Trophoblast cell (in vitro differentiated cells and primary cell): ENCODE measurements at regions not wholly inside any gene's neighbourhood (a gene's known extent, or its start where the extent isn't known, plus 50 kb on each side); places are given as distances from the start of the nearest gene placed in this dataset.
"Not testable (repeated sequence)": the region's sequence is repeated elsewhere in the genome, so short reads cannot be mapped to it uniquely, and the experiment has no call there.

ENCODE experiments used
- DNase-seq, 2 donors: peaks; one replicate each; pipeline ENCODE4 v3.0.0-alpha.2; 2016
- H2AFZ ChIP-seq: 2 replicates; pipeline ENCODE4 v1.6.1; 2013; ENCODE audit warnings: low read length, moderate library complexity, mild to moderate bottlenecking; ENCODE audit not compliant: insufficient read depth, poor library complexity
- H2AK5ac ChIP-seq: 2 replicates; pipeline ENCODE4 v1.6.1; 2013; ENCODE audit warnings: mild to moderate bottlenecking, low read length
- H2BK120ac ChIP-seq: 2 replicates; pipeline ENCODE4 v1.6.1; 2013; ENCODE audit warnings: low read length, mild to moderate bottlenecking, moderate library complexity; ENCODE audit not compliant: insufficient read depth, poor library complexity
- H2BK12ac ChIP-seq: 2 replicates; pipeline ENCODE4 v1.6.1; 2013; ENCODE audit warnings: mild to moderate bottlenecking, low read length, moderate library complexity
- H2BK5ac ChIP-seq: 2 replicates; pipeline ENCODE4 v1.6.1; 2013; ENCODE audit warnings: low read length, low read depth, moderate library complexity, mild to moderate bottlenecking; ENCODE audit not compliant: poor library complexity
- H3K14ac ChIP-seq: 2 replicates; pipeline ENCODE4 v1.6.1; 2013; ENCODE audit warnings: mild to moderate bottlenecking, low read length
- H3K18ac ChIP-seq: 2 replicates; pipeline ENCODE4 v1.6.1; 2013; ENCODE audit warnings: mild to moderate bottlenecking, low read length
- H3K23ac ChIP-seq: 2 replicates; pipeline ENCODE4 v1.6.1; 2013; ENCODE audit warnings: low read length
- H3K27ac ChIP-seq: 2 replicates; pipeline ENCODE4 v1.5.1; 2013; ENCODE audit warnings: low read depth, mild to moderate bottlenecking, inconsistent platforms, low read length, moderate library complexity
- H3K27me3 ChIP-seq: 2 replicates; pipeline ENCODE4 v1.6.1; 2013; ENCODE audit warnings: inconsistent platforms, mild to moderate bottlenecking, low read length, moderate library complexity; ENCODE audit not compliant: insufficient read depth
- H3K36me3 ChIP-seq, 2 experiments: 1 replicate in 1 of 2; 2 replicates in 1 of 2; pipeline ENCODE4 v1.6.1; 2013; ENCODE audit warnings: low read length in 2 of 2, mild to moderate bottlenecking in 2 of 2, moderate library complexity in 1 of 2; ENCODE audit not compliant: insufficient read depth in 2 of 2, control insufficient read depth in 1 of 2
- H3K4ac ChIP-seq: 2 replicates; pipeline ENCODE4 v1.6.1; 2013; ENCODE audit warnings: low read depth, mild to moderate bottlenecking, low read length, moderate library complexity
- H3K4me1 ChIP-seq, 2 experiments: 1 replicate in 1 of 2; 2 replicates in 1 of 2; pipeline ENCODE4 v1.6.1; 2013; ENCODE audit warnings: low read length in 2 of 2, mild to moderate bottlenecking in 2 of 2, moderate library complexity in 1 of 2; ENCODE audit not compliant: insufficient read depth in 2 of 2, control insufficient read depth in 1 of 2
- H3K4me2 ChIP-seq: 2 replicates; pipeline ENCODE4 v1.6.1; 2013; ENCODE audit warnings: inconsistent platforms, mild to moderate bottlenecking, low read length, moderate library complexity
- H3K4me3 ChIP-seq: 2 replicates; pipeline ENCODE4 v1.5.1; 2013; ENCODE audit warnings: mild to moderate bottlenecking, low read depth, low read length, inconsistent platforms
- H3K79me1 ChIP-seq: one replicate; pipeline ENCODE4 v1.6.1; 2013; ENCODE audit warnings: low read length
- H3K79me2 ChIP-seq: 2 replicates; pipeline ENCODE4 v1.6.1; 2013; ENCODE audit warnings: low read length, mild to moderate bottlenecking; ENCODE audit not compliant: control insufficient read depth, insufficient read depth, poor library complexity
- H3K9ac ChIP-seq: 2 replicates; pipeline ENCODE4 v1.6.1; 2013; ENCODE audit warnings: mild to moderate bottlenecking, low read length
- H3K9me3 ChIP-seq: 2 replicates; pipeline ENCODE4 v1.6.1; 2013; ENCODE audit warnings: low read depth, mild to moderate bottlenecking, control low read depth, inconsistent platforms, low read length; ENCODE audit not compliant: insufficient read depth
- H4K12ac ChIP-seq: 2 replicates; pipeline ENCODE4 v1.6.1; 2013; ENCODE audit warnings: low read depth, mild to moderate bottlenecking, low read length, moderate library complexity
- H4K8ac ChIP-seq: 2 replicates; pipeline ENCODE4 v1.6.1; 2013; ENCODE audit warnings: low read depth, mild to moderate bottlenecking, low read length, moderate library complexity
- H4K91ac ChIP-seq: one replicate; pipeline ENCODE4 v1.6.1; 2013; ENCODE audit warnings: low read depth, mild to moderate bottlenecking, low read length, moderate library complexity
- WGBS: extraction: QIAGEN DNeasy Blood & Tissue Kit; methylation state at CpG from one replicate; pipeline ENCODE4 v1.1.7; 2013; ENCODE audit warnings: missing lambda C conversion rate; ENCODE audit not compliant: insufficient read length, insufficient coverage; ENCODE audit errors: extremely low coverage; 5-methylcytosine and 5-hydroxymethylcytosine counted together

DNA sequence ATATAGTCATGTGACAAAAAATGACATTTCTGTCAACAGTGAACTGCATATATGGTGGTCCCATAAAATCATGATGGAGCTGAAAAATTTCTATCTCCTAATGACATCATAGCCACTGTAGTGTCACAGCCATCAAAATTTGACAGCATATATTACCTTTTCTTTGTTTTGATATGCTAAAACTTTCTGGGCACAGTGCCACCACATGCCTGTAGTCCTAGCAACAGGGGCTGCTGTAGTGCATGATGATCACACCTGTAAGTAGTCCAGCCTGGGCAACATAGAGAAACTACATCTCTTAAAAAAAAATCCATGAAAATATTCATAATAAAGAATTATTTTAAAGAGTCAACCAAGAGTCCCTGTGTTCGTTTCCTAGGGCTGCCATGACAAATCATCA is 155.5 kb upstream of the SERTAD2 start:
- H3K23ac ChIP-seq = no peak overlapping the region

GRCh38 chr2:64812285-64812684 is 158.6 kb upstream of the SERTAD2 start:
- no peak overlapping the region for H2AFZ ChIP-seq
- H2BK5ac ChIP-seq = no peak overlapping the region
- no peak overlapping the region for H4K91ac ChIP-seq
- H3K27me3 ChIP-seq = no peaks in the 10 kb centered on the region
- no peak overlapping the region for H2AK5ac ChIP-seq
- H3K9ac ChIP-seq = no peak overlapping the region
- H3K79me1 ChIP-seq = peaks cover 1% of the 10 kb centered on the region
- H3K4me1 ChIP-seq = peaks cover 3 to 4% of the 10 kb centered on the region in 2 experiments
- H3K14ac ChIP-seq = no peak overlapping the region
- H4K8ac ChIP-seq = no peak overlapping the region
- no peak overlapping the region for H4K12ac ChIP-seq
- H3K36me3 ChIP-seq = no peaks in the 10 kb centered on the region
- no peak overlapping the region for H2BK12ac ChIP-seq
- H3K18ac ChIP-seq = no peak overlapping the region
- no peak overlapping the region for H3K4ac ChIP-seq
- H3K9me3 ChIP-seq = no peaks in the 10 kb centered on the region
- H3K4me2 ChIP-seq = no peak overlapping the region
- H3K23ac ChIP-seq = no peak overlapping the region
- no peak overlapping the region for H2BK120ac ChIP-seq
- H3K4me3 ChIP-seq = no peak overlapping the region
- no peak for DNase-seq
- no peaks in the 10 kb centered on the region for H3K79me2 ChIP-seq
- WGBS = no CpG with 5 or more reads among the region's 4 CpGs
- no peak overlapping the region for H3K27ac ChIP-seq

More for the DNA sequence above, 155.5 kb upstream of the SERTAD2 start:
- Histone ChIP-seq H2AFZ (no peak overlapping the region), H3K4me2 (no peak overlapping the region), H3K4me1 (peaks cover 2 to 7% of the 10 kb centered on the region in 2 experiments), H2AK5ac (no peak overlapping the region), H2BK5ac (no peak overlapping the region), H3K9ac (no peak overlapping the region), H3K4ac (no peak overlapping the region), H3K79me2 (no peaks in the 10 kb centered on the region), H2BK12ac (no peak overlapping the region), H3K9me3 (no peaks in the 10 kb centered on the region), H3K18ac (no peak overlapping the region), H3K36me3 (no peaks in the 10 kb centered on the region), H3K4me3 (no peak overlapping the region), H3K14ac (no peak overlapping the region), H2BK120ac (no peak overlapping the region), H3K79me1 (no peaks in the 10 kb centered on the region), H4K8ac (no peak overlapping the region), H4K91ac (no peak overlapping the region), H4K12ac (no peak overlapping the region), H3K27me3 (no peaks in the 10 kb centered on the region), H3K27ac (no peak overlapping the region)
- no peak for DNase-seq
- WGBS = no CpG with 5 or more reads among the region's 1 CpG

GRCh38 chr2:64814007-64814406 is 160.3 kb upstream of the SERTAD2 start:
- WGBS = no CpG with 5 or more reads among the region's 5 CpGs
- Histone ChIP-seq H2AK5ac (no peak overlapping the region), H3K4ac (no peak overlapping the region), H3K23ac (no peak overlapping the region), H3K9ac (no peak overlapping the region), H4K91ac (no peak overlapping the region), H3K4me3 (no peak overlapping the region), H3K14ac (no peak overlapping the region), H3K4me2 (no peak overlapping the region), H3K9me3 (no peaks in the 10 kb centered on the region), H2AFZ (no peak overlapping the region), H3K36me3 (no peaks in the 10 kb centered on the region), H3K18ac (no peak overlapping the region), H4K8ac (no peak overlapping the region), H3K27me3 (no peaks in the 10 kb centered on the region), H2BK120ac (no peak overlapping the region), H2BK12ac (no peak overlapping the region), H3K27ac (no peak overlapping the region), H2BK5ac (no peak overlapping the region), H3K4me1 (peaks cover 2 to 9% of the 10 kb centered on the region in 2 experiments), H3K79me1 (peaks cover 1% of the 10 kb centered on the region), H4K12ac (no peak overlapping the region), H3K79me2 (no peaks in the 10 kb centered on the region)
- no peak for DNase-seq

- H3K9ac ChIP-seq, H2BK5ac ChIP-seq, H3K79me1 ChIP-seq, H4K8ac ChIP-seq, H3K4ac ChIP-seq, H3K79me2 ChIP-seq, H3K14ac ChIP-seq, H3K9me3 ChIP-seq, H4K91ac ChIP-seq, H3K27ac ChIP-seq, H3K4me2 ChIP-seq, H4K12ac ChIP-seq, H2AFZ ChIP-seq, H3K27me3 ChIP-seq, H3K18ac ChIP-seq, H3K4me3 ChIP-seq, H3K36me3 ChIP-seq, H2AK5ac ChIP-seq, H3K23ac ChIP-seq: not testable (repeated sequence)
- H2BK120ac ChIP-seq = peak overlapping the region; percentile 53
- peak overlapping the region; percentile 8 for H2BK12ac ChIP-seq
- peak; percentile 14 to 54 for DNase-seq
- peaks cover 2 to 13% of the 10 kb centered on the region in 2 experiments for H3K4me1 ChIP-seq
- WGBS = no CpG with 5 or more reads among the region's 8 CpGs
These were observed 162.8 kb upstream of the SERTAD2 start for GRCh38 chr2:64816526-64816925.
